HG03108 (cell line): ENCODE measurements at regions not wholly inside any gene's neighbourhood (a gene's known extent, or its start where the extent isn't known, plus 50 kb on each side); places are given as distances from the start of the nearest gene placed in this dataset.
"Not testable (repeated sequence)": the region's sequence is repeated elsewhere in the genome, so short reads cannot be mapped to it uniquely, and the experiment has no call there.

Experiments used
- ATAC-seq: cut with Tn5 transposase; IDR thresholded peaks from one replicate; pipeline ENCODE4 v1.9.1; 2021; ENCODE audit warnings: moderate library complexity; ENCODE audit not compliant: unreplicated experiment

DNA sequence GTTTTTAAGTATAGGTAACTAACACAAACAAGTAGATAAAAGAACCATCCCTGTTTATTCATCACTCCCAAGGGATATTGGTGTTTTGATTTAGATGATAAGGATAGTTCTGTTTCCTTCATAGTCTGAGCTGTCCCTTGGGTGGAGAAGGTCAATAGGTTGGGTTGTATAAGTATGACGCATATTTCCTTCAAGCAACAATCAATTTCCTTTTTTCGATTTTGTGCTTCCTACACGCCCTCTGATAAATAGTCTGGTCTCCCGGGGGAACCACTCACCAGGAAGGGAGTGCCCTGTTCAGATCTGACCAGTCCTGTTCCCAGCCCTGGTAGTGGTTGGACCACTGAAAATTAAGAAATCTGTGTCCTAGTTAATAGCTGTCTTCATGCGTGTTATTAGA lies 378.8 kb upstream of the FAR2 start:
- ATAC-seq = no peak

DNA sequence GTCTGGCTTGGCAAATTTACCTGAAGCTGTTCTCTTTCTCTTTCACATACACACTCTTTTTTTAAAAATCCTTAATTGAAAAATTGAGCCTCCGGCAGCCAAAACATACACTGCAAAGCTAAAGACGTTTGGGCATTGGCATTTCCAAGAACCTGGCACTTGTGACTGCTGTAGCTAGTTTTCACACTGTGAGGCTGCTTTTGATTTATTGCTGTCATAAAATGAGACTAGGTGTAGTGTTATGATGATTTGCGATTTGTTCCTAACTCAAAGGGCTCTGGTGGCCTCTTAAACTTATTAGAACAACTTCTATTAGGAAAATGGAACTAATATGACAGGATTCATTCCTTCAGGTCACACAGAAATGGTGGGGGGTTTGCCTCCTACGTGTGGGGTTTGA lies 377.1 kb upstream of the FAR2 start:
- no peak for ATAC-seq

DNA sequence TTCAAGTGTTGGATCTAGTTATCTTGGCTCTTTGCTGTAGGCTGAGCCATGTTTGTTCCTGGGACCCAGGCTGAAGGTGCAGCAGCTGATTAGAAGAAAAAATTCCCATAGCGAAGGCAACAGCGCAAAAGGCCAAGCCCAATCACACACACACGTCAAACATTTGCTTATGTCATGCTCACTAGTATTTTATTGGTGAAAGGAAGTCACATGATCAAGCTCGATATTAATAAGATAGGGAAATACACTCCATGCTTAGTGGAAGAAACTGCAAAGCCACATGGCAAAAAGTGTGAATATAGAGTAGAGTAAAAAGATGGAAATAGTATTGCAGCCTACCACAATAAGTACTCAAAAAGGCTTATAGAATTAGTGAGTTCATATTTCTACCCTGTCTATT lies 373.5 kb upstream of the FAR2 start:
- no peak for ATAC-seq

DNA sequence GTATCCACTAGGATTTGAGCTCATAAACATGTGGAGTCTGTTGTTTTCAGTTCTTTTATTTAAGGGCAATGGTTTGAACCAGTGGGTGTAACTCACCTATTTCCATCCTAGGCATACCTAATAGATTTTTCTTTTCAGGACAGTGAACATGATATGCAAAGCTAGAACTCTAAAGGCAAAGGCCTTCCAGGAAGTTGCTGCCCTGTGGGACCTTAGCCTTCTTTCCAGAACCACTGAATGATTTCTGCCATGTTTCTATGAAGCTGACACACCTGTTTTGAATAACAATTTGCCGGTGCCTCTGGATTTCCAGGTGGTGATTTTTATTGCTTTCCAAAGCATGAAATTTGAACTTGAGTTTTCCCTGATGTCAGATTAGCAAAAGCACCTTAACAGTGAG lies 372.9 kb upstream of the FAR2 start:
- no peak for ATAC-seq

DNA sequence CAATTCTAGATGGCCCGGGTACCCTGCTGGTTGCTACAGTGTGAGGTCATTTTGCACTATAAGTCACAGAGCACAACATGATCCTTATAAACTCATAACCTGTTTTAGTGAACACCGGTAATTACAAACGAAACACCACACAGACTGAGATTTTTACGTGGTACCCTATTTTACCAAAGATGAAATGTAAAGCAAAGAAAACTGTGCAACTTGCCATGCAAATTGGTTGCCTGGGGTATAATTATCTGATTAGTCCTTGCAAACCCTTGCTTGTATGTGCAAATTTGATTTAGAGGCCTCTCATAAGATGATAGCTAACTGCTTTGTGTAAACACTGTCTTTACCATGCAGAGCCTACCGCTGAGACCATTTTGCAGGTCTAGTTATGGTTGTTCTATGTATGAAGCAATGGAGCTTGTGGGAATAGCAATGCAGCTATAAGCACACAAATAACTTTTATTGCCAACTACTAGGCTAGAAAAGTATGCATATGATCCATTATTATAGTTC lies 372.1 kb upstream of the FAR2 start:
- no peak for ATAC-seq

DNA sequence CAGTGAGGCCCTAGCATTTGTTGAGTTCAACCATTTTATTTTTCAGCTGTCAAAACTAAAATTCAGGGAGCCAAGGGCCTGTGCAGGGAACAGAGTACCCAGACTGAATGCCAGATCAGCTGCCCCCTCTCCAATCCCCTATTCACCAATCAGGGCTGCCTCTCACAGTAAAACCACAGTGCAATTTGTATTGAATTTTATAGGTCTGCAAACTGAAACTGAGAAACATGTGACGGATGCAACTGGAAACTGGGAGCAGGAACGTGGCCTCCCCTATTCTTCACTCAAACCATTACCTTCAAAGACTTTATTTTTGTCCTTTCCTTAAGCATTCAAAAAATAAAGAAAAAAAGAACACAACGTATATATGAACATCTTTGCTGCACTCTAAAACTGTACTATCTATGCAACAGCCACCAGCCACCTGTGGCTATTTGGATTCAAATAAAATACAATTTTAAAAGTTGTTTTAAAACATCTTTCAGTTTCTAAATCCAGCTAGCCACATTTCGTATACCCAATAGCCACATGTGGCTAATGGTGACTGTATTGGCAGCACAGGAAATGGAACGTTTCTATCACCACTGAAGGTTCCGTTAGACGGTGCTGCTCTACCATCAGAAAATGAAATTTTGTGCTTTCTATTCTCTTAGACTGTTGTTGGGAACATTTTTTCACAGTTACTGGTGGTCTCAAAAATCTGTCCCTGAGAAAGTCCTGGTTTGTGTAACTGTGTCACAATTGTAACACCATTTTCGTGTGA lies 371.3 kb upstream of the FAR2 start:
- ATAC-seq = no peak

DNA sequence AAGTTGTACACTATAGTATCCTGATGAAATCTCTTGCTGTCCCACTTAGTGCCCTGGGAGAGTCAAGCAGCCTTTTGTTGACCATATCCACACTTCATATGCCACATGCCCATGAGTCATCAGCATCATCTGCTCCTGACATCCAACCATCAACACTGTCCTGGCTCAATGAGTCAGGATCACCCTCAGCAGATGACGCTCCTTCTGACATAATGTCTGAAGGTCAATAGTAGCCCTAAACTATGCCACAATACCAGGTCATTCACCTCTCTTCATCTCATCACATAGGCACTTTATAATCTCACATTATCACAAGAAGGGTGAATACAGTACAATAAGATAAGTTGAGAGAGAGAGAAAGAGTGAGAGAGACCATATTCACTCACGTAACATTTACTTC lies 369.0 kb upstream of the FAR2 start:
- ATAC-seq = no peak

DNA sequence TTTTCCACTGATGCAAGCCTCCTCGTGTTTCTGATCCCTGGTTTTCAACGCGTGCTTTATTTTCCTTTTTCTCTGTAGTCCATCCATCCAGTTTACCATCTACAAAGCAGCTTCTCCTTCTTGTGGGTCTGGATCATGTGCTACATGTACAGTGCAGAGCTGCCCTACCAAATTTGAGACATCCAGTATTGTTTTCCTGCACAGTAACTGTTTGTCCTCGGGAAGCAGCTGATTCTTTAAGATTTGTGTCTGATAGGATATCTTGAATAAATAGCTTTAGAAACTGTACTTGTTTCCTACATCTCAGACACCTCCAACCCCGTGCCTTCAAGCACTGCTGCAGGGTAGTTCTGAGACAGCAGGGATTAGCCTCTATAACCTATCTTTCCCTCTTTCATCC lies 368.1 kb upstream of the FAR2 start:
- ATAC-seq = no peak

DNA sequence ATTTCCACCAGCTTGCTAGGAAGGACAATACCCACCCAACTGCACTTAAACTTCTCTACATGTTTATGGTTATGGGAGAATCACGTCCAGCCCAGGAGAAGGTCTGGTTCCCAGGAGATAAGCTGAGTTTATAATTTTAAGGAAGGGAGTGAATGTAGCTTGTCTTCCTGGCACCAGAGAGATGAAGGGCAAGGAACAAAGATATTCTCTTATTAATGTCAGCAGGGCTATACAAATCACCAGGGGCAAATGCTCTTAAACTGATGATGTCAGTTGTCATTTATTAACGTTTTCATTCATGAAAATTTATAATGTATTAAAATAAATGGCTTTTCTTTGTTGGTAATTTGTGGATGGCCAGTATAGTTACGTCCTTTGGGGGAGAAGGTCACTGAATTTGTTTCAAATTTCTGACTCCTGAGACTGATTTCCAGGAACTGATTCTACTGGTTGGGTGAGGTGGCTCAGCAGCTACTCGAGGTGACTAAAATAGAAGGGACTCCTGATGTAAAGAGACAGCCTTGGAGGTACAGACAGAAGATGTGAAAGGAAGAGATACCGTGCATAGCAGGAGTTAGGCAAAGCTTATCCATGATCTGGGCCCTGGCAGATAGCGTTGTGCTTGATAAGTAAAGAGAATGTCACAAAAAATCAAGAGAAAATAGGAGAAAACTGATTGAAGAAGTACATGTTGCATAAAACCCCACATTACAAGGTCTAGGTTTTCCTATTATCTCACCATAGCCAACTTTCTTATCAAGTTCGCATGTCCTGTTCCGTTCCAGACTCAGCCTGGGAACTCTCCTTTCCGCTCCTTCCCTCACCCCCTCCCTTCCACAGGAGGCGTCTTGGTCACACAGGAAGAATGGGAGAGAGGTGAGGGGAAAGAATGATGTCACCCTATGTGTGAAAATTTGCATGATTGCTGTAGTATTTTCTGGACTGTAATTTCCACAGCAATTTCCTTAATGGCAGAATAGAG lies 367.1 kb upstream of the FAR2 start:
- no peak for ATAC-seq

DNA sequence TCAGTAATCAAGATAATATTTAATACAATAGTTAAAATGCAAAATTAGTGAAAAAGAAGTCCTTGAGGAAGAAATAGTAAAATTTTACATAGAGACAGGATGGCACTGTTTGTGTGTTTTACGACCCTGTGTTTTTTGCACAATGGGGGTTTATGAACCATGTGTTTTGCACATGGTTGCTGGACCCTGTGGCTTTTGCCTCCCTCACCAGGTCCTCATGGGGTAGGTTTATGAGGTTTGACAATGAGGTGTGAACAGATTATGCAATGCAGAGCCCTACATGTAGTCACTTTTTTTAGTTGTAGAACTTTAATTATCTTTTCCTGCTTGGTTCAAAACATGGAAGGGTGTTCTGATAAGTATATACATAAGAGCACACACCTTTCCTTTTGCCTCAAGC lies 366.3 kb upstream of the FAR2 start:
- no peak for ATAC-seq

DNA sequence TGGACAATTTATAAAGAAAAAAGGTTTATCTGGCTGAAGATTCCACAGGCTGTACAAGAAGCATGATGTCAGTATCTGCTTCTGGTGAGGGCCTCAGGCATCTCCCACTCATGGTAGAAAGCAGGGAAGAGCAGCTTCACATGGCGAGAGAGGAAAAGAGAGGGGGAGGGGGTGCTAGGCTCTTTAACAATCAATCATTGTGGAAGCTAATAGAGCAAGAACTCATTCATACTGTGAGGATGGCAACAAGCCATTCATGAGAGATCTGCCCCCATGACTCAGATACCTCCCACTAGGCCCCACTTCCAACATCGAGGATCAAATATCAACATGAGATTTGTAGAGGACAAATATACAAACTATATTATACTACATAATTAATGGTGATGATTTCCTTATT lies 361.9 kb upstream of the FAR2 start:
- no peak for ATAC-seq

DNA sequence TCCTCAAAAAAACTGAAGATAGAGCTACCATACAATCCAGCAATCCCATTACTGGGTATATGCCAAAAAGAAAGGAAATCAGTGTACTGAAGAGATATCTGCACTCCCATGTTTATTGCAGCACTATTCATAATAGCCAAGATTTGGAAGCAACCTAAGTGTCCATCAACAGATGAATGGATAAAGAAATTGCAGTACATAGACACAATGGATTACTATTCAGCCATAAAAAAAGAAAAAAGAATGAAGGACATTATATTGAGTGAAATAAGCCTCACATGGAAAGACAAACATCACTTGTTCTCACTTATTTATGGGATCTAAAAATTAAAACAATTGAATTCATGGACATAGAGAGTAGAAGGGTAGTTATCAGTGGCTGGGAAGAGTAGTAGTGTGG lies 360.8 kb upstream of the FAR2 start:
- ATAC-seq = not testable (repeated sequence)

DNA sequence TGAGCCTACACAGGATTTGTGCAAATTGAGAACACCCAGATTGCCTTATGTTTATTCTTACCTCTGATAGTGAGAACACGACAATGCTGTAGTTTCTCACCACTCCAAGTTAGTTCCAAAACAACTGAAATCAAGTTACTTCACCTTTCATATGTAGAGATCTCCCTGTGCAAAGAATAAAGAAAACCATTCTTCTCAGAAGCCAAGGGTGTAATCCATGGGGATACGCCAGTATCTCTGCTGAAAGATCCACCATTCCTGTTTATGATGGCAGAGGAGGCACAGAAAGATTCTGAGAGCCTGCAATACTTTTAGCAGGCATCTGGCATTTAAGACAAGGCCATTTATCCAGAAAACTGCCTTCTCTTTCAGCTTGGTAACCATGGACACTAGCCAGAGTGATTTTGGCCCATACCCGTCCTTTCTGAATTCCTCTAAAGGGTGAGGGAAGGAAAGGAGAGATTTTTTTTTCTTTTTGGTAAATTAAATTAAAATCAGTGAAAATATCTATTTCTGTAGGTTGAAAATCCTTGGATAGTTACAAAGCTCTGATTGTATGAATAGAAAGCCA lies 355.4 kb upstream of the FAR2 start:
- no peak for ATAC-seq

DNA sequence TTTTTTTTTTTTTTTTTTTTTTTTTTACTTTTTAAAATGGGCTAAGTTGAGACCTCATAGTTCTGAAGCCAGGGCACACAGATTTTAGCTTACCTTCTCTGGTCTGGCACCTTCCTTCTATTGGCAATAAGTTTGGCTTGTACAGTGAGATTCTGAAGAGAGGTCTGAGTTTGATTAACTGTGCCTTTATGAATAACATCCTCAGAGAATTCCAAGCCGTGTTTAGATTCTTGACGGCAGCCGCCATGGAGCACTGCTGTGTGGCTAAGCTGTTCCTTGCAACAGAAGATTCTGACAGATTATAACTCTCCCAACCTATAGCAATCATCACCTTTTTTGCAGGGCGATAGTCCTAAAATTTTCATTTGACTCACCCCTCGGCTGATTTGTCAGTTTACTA lies 354.9 kb upstream of the FAR2 start:
- ATAC-seq = no peak

DNA sequence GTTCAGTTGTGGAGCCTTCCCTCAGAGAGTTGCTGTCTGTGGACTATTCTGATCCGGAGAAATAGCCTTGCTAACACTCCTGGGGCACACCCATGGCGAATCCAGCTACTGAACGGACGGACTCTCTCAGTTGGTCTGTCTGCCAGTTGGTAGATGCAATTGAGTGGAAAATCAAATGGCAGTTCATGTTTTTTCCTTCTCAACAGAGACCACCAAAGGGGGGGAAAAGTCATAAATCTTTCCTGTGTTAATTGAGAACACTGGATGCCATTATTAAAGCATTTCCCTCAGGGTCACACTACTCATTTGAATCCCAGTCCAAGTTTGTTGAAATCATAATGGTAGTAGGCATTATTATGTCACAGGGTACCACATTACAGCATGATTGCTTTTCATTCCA lies 354.3 kb upstream of the FAR2 start:
- no peak for ATAC-seq

DNA sequence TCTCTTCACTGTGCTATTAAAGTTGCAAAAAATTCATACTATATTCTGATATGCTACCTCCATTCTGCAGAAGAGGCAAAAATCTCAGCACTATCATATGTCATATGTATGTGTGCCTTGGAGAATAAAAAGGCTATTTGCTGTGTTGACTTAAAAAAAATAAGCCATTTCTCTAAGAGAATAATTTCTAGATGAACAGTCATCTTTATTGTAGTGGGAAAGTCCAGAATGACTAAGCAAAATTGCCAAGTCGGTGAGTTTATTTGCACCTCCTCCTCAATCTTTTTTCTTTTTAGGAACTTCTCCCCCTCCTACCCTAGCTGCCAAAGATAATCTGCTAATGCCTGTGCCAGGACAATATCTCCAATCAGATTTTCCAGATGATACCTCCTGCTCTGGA lies 353.8 kb upstream of the FAR2 start:
- no peak for ATAC-seq

DNA sequence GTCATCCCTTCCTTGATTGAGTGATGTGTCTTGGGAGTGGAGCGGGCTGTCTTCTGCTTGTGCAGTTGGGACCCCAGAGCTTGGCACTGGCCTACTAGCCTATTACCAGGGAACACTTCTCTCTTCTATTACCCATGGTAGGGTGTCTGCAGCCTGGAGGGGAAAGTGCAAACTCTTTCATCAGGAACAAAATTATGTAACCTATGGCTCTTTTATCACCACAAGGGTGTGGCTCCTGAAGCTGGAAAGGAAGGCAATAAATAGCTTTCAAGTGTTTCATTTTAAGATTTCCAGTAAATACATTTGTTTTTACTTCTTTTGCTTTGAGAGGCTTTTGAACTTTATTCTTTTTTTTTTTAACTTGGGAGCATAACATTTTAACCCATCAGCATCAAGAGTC lies 349.7 kb upstream of the FAR2 start:
- no peak for ATAC-seq

DNA sequence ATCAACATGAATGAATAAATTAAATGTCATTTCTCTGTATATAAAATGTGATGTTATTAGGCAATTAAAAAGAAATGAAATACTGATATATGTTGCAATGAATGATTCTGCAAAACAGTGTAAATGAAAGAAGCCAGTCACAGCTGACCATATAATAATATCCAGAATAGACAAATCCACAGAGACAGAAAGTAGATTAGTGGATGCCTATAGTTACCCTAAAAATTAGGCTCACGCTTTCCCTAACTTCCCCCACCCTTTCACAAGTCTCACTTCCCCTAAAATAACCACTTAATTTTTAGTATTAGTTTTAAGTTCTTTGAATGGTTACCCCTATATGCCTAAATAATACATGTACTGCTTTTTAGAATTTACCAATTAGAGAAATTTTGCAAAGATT lies 348.9 kb upstream of the FAR2 start:
- no peak for ATAC-seq

DNA sequence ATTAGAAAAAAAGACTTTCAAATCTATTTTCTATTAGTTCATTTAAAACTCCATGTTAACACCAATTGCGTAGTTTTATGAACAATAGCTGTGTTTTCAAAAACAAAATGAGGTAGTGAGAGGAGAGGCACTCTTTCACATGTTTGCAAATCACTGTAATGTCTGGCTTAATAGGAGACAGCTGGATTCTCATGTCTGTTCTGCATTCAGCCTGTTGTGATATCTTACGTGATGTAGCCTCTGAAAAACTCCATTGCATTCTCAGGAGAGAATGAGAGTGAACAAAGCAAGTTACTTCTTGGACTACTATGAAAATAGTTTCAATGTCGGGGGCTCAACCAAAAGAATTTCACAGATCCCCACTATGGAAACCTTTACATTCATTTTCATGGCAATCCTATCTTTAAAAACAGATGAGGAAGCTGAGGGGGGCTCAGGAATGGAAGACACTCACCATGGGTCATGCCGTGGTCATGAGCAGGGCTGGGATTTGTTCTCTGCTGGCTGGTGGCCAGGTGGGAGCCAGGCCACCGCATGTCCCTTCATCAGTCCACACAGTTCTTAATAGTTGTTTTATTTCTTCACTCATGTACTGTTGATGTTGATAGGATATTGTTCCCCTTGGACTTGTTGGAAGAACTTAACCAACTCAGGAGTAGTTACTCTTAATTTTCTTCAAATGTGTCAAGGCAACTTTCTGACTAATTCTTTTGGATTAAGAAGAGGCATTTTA lies 346.2 kb upstream of the FAR2 start:
- ATAC-seq = no peak

DNA sequence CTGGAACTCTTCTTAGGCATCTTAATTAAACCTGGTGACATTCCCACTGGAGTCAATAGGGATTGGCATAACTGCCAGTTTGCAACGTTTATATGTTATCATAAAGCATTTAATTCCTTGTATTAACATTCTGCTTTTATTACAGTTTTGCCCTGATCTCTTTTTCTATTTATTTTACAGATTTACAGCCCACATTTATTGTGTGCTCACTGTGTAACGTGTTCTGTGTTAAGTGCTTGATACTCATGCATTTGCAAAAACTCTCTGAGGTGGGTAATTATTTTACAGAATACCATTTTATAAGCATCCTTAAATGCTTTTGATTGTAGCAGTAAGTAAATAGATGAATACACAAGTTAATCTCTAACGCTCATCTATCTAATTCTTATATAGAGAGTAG lies 341.5 kb upstream of the FAR2 start:
- no peak for ATAC-seq

DNA sequence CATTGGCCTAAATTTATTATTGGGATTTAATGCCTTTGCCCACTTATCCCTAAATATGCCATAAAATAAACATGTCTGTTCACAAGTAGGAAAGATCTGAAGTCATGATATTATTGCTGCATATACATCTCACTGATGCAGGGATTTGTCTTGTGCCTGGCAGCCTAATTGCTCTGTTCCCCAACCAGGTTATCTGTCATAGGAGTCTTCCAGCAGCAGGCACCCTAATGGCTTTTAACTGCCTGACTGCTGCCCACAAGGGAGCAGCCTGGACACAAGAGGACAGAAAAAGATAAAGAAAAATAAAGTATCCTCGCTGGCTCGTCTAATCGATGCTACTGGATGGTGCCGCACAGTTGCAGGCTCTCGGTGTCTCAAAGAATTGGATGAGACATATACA lies 337.6 kb upstream of the FAR2 start:
- ATAC-seq = no peak
